GM04504 (cell line): ENCODE measurements at regions not wholly inside any gene's neighbourhood (a gene's known extent, or its start where the extent isn't known, plus 50 kb on each side); places are given as distances from the start of the nearest gene placed in this dataset.
"Not testable (repeated sequence)": the region's sequence is repeated elsewhere in the genome, so short reads cannot be mapped to it uniquely, and the experiment has no call there.

ENCODE experiments used
- DNase-seq: peaks from one replicate; pipeline ENCODE4 v3.0.0-alpha.2; 2012; ENCODE audit warnings: low read depth

GRCh38 chrX:733961-734360 lies 103.4 kb downstream of the SHOX start:
- DNase-seq, result no peak

DNA sequence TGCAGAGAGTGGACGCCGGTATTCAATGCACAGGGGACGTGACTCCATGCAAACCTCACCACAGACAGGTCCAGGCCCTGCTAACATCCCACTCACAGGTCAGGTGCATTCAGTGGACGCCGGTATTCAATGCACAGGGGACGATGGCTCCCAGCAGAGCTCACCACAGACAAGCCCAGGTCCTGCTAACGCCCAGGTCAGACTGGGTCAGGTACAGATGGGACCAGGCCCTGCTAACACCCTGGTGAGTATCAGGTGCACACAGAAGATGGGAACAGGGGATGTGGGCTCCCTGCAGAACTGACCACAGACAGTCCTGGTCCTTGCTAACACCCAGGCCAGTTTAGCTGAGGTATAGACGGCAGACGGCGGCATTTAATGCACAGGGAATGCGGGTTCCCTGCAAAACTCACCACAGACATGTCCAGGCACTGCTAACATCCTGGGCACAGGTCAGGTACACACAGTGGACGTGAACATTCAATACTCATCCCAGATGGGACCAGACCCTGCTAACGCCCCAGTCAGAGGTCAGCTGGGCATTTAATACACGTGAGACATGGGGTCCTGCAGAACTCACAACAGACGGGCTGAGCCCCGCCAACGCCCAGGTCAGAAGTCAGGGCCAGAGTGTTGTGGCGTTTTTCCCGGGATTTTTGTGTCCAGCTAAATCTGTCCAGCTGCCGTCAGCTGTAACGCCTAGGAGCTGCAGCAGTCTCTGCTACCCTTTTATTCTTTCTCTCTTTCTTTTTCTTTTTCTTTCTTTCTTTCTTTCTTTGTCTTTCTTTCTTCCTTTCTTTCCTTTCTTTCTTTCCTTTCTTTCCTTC lies 99.2 kb downstream of the SHOX start:
- DNase-seq, result no peak

DNA sequence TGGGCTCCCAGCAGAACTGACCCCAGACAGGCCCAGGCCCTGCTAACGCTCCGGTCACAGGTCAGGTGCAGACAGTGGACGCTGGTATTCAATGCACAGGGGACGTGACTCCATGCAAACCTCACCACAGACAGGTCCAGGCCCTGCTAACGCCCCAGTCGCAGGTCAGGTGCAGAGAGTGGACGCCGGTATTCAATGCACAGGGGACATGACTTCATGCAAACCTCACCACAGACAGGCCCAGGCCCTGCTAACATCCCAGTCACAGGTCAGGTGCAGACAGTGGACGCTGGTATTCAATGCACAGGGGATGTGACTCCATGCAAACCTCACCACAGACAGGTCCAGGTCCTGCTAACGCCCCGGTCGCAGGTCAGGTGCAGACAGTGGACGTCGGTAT lies 98.5 kb downstream of the SHOX start:
- DNase-seq, result not testable (repeated sequence)

GRCh38 chrX:728639-729038 lies 98.0 kb downstream of the SHOX start:
- DNase-seq, result not testable (repeated sequence)

DNA sequence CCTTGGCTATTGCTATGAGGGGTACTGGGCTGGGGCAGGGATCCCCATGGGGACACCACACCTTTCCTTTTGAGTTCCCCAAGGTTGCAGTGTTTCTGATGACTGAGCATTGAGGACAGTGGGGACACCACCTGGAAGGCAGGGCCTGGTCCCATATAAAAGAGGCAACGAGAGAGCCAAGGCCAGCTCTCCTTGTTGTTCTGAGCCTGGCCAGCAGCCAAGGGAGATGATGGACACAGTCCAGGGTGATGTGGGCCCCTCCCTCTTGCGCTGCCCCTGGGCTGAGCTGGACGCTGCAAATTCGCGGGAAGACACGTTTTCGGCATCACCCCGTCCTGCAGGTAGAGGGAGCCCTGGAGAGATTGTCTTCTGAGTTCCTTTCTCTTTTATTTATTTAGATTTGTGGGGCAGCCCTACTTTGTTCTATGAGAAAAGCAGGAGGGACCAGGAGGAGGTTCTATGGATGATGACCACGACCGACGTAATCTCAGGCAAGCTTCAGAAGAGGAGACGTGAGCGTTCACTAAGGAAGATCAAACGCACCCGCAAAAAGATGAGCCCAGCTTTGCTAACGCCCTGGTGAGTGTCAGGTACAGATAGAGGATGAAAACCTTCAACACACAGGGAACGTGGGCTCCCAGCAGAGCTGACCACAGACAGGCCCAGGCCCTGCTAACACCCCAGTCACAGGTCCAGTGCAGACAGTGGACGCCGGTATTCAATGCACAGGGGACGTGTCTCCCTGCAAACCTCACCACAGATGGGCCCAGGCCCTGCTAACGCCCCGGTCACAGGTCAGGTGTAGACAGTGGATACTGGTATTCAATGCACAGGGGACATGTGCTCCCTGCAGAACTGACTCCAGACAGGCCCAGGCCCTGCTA lies 97.4 kb downstream of the SHOX start:
- no peak for DNase-seq

DNA sequence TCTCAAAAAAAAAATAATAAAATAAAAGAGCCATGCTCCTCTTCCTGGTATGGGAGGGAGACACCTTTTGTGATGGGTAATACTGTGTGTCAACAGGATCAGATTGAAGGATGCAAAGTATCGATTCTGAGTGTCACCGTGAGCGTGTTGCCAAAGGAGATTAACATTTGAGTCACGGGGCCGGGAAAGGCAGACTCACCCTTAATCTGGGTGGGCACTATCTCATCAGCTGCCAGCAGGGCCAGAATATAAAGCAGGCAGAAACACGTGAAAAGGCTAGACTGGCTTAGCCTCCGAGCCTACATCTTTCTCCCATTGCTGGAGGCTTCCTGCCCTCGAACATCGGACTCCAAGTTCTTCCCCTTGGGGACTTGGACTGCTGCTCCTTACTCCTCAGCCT lies 95.4 kb downstream of the SHOX start:
- DNase-seq, result no peak

- no peak for DNase-seq
Measured at GRCh38 chrX:724256-724655, 93.7 kb downstream of the SHOX start.

DNA sequence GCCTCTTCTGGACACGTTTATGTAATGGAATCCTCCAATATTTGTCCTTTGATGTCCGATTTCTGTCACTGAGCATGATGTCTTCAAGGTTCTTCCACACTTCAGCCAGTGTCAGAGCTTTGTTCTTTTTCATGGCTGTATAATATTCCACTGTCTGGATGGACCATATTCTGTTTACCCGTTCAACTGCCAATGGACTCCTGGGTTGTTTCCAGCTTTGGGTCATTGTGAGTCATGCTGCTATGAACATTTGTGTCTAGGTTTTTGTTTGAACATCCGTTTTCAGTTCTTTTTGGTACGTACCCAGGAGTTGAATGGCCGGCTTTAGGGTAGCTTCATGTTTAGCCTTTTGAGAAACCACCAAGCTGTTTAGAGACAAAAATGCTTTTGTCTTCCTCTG lies 93.2 kb downstream of the SHOX start:
- DNase-seq, result no peak

DNA sequence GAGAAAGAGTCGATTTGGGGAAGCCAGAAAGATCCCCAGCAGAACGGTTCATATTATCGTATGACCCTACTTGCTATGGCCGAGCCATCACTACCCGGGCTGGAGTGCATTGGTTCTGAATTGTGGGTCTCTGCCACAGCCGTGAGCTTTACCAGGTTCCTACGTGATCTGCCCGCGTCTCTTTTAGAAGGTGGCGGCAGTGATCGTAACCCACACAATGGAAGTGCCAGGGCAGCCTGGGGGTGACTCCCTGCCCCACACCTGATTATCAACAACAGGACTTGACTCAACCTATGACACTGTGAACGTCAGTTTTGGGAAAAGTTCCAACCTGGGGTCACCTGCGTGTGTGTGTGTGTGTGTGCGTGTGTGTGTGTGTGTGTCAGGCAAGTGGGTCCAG lies 90.8 kb downstream of the SHOX start:
- DNase-seq, result no peak

DNA sequence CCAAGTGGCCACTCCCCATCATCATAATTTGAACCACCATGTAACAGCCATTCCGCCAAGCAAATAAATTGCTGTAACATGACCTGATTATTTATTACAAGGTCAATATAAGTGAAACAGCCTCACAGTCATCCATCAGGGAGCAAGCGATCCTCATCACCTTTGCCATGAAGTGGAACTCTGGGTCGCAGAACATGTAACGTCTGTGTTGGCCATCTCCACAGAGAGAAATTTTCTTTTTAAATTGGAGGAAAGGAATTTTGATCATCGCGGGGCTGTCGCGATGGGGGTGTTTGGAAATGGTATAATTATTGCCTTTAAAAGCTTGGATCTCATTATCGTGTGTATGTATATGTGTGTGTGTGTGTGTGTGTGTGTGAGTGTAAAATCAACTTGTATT lies 90.2 kb downstream of the SHOX start:
- DNase-seq, result no peak

- DNase-seq, result no peak
Measured at GRCh38 chrX:720250-720649, 89.7 kb downstream of the SHOX start.

- DNase-seq, result peak; percentile 19
Measured at GRCh38 chrX:716136-716535, 85.5 kb downstream of the SHOX start.

DNA sequence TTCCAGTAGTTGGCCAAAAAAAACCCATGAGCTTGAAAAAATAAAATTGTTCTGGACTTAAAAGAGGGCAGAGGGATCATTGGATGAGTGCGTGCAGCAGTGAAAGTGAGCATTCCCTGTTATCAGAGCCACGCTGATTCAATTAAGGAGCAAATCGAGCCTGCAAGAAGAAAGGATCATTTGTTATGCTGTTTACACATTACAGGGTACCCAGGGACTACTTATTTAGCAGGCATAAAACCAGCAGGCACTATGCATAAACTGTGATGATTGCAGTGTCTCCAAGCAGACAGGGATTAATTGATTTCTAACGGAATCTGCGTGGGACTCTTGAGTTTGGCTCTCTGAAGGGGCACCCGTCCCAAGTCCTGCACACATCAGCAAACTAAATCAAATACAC lies 83.5 kb downstream of the SHOX start:
- DNase-seq, result no peak
